Medulla oblongata (tissue), 1 donor: ENCODE measurements at regions not wholly inside any gene's neighbourhood (a gene's known extent, or its start where the extent isn't known, plus 50 kb on each side); places are given as distances from the start of the nearest gene placed in this dataset.
"Not testable (repeated sequence)": the region's sequence is repeated elsewhere in the genome, so short reads cannot be mapped to it uniquely, and the experiment has no call there.

Experiments used
- DNase-seq: peaks from one replicate; pipeline ENCODE4 v3.0.0-alpha.2; 2015; ENCODE audit errors: extremely low spot score

DNA sequence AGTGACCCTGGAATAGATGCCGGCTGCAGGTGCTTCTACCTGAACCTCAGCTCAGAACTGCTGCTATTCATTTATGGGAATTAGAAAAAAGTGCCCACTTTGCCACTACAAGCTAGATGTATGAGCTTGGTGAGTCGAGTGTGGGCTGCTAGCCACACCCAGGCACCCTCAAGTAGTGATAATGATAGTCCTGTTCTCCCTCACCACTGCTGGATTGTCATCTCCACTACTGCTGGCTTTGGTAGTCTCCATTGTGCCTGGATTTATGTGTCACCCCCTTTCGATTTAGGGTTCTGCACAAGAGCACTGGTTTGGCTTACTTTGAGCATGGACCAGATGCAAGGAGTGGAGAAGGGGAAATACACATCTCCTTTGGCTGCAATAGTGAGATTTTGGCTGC, 73.0 kb upstream of the N4BP1 start:
- DNase-seq, result no peak

DNA sequence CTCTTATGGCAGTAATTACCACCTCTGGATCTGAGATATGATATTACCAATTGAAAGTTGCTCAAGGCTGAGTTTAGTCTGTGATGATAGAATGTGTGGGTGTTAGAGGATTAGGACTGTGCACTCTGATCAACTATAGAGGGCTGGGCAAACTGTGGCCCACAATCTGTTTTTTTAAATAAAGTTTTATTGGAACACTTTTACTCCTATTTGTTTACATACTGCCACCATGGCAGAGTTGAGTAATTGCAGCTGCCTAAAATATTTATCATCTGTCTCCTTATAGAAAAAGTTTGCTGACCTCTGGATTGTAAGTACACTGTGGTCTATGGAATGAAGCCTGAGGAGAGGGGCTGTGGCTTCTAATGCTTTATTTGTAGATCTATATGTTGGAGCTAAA, 71.5 kb upstream of the N4BP1 start:
- no peak for DNase-seq

DNA sequence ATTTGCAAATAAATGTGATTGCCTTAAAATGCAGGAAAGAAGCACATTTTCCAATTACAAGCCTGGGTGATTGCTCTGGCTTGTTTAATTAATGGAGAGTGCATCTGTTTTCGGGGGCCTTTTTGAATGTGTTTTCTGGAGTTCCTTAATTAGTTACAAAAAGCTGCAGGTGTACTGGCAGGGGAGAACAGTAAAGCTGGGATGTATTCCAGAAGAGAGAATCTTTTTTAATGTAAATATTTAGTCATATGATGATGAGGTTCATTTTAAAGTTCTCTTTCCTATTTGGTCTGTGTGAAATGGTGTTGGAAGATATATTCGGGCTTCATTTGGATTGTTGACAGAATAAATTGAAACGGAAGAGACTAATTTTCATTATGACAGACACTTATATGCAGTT, 70.9 kb upstream of the N4BP1 start:
- DNase-seq, result no peak

DNA sequence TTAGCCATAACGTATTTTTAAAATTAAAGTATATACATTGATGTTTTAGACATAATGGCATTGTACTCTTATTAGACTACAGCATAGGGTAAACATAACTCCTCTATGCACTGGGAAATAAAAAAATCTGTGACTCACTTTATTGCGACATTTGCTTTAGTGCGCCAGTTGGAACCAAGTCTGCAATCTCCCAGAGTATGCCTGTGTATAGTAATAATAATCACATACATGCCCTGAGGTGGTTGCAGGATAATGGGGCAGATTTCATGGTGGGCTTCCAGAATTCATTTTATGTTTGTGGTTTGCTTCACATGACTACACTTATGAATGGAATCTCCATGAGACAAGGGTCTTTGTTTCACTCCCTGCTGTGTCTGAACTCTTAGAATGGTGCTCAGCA, 66.9 kb upstream of the N4BP1 start:
- DNase-seq, result no peak

DNA sequence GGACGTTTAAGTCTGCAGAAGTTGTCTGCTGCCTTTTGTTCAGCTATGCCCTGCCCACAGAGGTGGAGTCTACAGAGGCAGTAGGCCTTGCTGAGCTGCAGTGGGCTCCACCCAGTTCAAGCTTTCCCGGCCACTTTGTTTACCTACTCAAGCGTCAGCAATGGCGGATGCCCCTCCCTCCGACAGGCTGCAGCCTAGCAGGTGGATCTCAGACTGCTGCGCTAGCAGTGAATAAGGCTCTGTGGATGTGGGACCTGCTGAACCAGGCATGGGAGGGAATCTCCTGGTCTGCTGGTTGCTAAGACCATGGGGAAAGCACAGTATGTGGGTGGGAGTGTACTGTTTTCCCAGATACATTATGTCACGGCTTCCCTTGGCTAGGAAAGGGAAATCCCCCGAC, 58.2 kb upstream of the N4BP1 start:
- DNase-seq, result not testable (repeated sequence)

DNA sequence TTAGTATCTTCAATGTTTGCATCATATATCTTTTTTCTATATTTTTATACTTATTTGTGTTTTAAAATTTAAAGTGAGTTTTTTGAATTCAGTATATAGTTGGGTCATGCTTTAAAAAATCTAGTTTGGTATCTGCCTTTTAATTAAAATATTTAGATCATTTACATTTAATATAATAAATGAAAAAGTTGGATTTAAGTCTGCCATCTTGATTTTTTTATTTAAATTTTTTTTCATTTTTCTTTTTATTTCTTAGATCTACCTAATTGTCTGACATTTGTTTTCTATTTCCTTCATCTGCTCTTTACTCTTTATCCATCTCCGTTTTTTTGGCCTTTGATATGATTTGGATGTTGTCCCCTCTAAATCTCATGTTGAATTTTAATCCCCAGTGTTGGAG, 50.0 kb upstream of the N4BP1 start:
- no peak for DNase-seq
